ENCODE measurements at regions not wholly inside any gene's neighbourhood (a gene's known extent, or its start where the extent isn't known, plus 50 kb on each side); places are given as distances from the start of the nearest gene placed in this dataset.

DNA sequence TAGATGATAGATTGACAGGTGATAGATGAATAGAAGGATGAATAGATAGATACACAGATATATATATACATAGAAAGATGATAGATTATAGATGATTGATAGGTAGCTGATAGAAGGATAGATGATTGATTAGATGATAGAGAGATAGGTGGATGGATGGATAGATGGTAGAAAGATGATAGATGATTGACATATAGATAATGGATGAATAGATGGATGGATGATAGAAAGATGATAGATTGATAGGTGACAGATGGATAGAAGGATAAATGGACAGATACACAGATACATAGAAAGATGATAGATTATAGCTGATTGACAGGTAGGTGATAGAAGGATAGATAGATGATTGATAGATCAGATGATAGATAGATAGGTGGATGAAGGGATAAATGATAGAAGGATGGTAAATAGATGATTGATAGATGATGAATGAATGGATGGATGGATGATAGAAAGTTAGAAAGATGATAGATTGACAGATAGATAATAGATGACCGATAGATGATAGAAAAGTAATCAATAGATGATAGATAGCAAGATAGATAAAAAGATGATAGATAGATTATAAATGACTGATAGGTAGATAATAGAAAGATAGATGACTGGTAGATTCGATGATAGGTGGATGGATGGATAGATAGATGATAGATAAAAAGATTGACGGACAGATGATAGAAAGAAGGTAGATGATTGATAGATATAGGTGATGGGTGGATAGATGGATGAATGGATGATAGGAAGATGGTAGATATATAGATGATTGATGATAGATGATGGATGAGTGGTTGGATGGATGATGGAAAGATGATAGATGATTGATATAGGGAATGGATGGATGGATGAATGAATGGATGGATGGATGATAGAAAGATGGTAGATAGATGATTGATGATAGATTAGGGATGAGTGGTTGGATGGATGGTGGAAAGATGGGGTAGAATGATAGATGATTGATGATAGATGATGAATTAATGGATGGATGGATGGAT is 80.4 kb downstream of the MICALL2 start:
- DNase-seq, result no peak
- intact Hi-C loops (cut with DNase I), result no loop called here
- H3K27me3 ChIP-seq, result no peaks in the 10 kb centered on the region

DNA sequence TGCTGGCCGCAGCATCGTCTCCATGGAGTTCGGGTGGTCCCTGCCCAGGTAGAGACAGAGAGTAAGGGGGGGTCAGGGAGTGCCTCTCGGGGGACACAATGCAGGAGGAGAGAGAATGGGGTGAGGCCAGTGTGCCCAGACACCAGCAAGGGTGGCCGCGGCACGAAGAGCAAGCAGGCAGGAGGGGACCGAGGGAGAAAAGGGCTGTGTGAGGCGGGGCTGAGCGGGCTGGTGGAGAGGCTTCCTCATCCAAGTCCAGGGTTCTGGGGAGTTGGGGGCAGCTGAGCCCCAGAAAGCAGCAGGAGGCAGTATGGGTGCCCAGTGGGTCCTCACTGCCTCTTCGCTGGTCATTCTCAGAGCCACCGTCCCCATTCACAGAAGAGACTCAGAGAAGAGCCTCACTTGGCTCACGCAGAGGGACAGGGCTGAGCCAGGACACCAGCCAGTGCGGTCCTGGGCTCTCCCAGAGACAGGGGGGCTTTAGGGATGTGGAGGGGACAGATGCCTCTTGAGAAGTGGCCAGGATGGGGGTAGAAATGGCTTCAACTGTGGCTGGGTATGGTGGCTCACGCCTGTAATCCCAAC is 78.9 kb downstream of the MICALL2 start:
- TF ChIP-seq EP300 (IDR thresholded peaks at IDR 0.05), result no peak
- TF ChIP-seq POLR2A (IDR thresholded peaks at IDR 0.05), result no peak
- TF ChIP-seq CTCF (IDR thresholded peaks at IDR 0.05), result no peak
- no peak for DNase-seq
- 73 to 76% (median 75%) methylated on average over 15 of the region's 15 CpGs for WGBS, 3 donors
- intact Hi-C loops (cut with DNase I), result loop anchor here in 1 of 4 donors (10.0 kb wide), 1 partner anchor 926 kb away; no protein-coding TSS in a partner anchor
- Histone ChIP-seq H3K27ac (no peak overlapping the region), H3K4me3 (no peak overlapping the region), H3K9me3 (no peaks in the 10 kb centered on the region), H3K4me1 (ENCODE audit: insufficient read depth) (no peaks in the 10 kb centered on the region), H3K27me3 (no peaks in the 10 kb centered on the region), H3K36me3 (no peaks in the 10 kb centered on the region)

More for the DNA sequence above, 80.4 kb downstream of the MICALL2 start:
- no peak overlapping the region for H3K4me3 ChIP-seq
- H3K27ac ChIP-seq, result no peak overlapping the region
- no peaks in the 10 kb centered on the region for H3K4me1 ChIP-seq (ENCODE audit: insufficient read depth)
- TF ChIP-seq EP300 (IDR thresholded peaks at IDR 0.05), result no peak
- TF ChIP-seq POLR2A (IDR thresholded peaks at IDR 0.05), result no peak
- TF ChIP-seq CTCF (IDR thresholded peaks at IDR 0.05), result no peak
- 89 to 92% (median 91%) methylated on average over 3 of the region's 3 CpGs for WGBS, 3 donors
- H3K36me3 ChIP-seq, result no peaks in the 10 kb centered on the region
- H3K9me3 ChIP-seq, result no peaks in the 10 kb centered on the region

- H3K27me3 ChIP-seq, result no peaks in the 10 kb centered on the region
- intact Hi-C loops (cut with DNase I), result loop anchor here in 1 of 4 donors (10.0 kb wide), 1 partner anchor 926 kb away; no protein-coding TSS in a partner anchor
- 33 to 45% (median 40%) methylated on average over 18 of the region's 18 CpGs for WGBS, 3 donors
Measured at GRCh38 chr7:1380821-1381580, 78.3 kb downstream of the MICALL2 start.

More at GRCh38 chr7:1380821-1381580, 78.3 kb downstream of the MICALL2 start:
- no peaks in the 10 kb centered on the region for H3K36me3 ChIP-seq
- no peaks in the 10 kb centered on the region for H3K9me3 ChIP-seq
- H3K27ac ChIP-seq, result no peak overlapping the region
- TF ChIP-seq CTCF (IDR thresholded peaks at IDR 0.05) (no peak), POLR2A (IDR thresholded peaks at IDR 0.05) (no peak), EP300 (IDR thresholded peaks at IDR 0.05) (no peak)
- H3K4me1 ChIP-seq (ENCODE audit: insufficient read depth), result no peaks in the 10 kb centered on the region
- DNase-seq, result no peak
- no peak overlapping the region for H3K4me3 ChIP-seq

Measured in ovary (tissue), 7 donors.